Naive thymus-derived CD8-positive, alpha-beta T cell (primary cell): ENCODE measurements at regions not wholly inside any gene's neighbourhood (a gene's known extent, or its start where the extent isn't known, plus 50 kb on each side); places are given as distances from the start of the nearest gene placed in this dataset.
A peak's percentile ranks its signal among the peaks of the same experiment; 100 is the strongest.

Experiments used
- ATAC-seq, 2 donors: fragments of 150-1000 bp; cut with Tn5 transposase in 1 of 2; sonication (Bioruptor Pico), chemical (Tn5 transposase) in 1 of 2; 1 replicate in 1 of 2; 2 replicates in 1 of 2; pipeline ENCODE4 v1.10.0; 2021; ENCODE audit warnings: mild to moderate bottlenecking in 2 of 2, moderate library complexity in 2 of 2
- POLR2A ChIA-PET: fragments of 350-600 bp; sonication (Branson Sonifier 250); formaldehyde crosslinking; loops from one replicate; lab custom pipeline; 2021; ENCODE audit warnings: antibody characterized with exemption; lab: Charles Lee
- DNase-seq, 10 donors: peaks; one replicate each; pipeline versions ENCODE4 v3.0.0 to v3.0.0-alpha.2; 2020 to 2022
- H3K27ac Mint-ChIP-seq, 10 donors: one replicate each; pipeline ENCODE4 v1.8.0; 2020 to 2022; ENCODE audit warnings: mild to moderate bottlenecking in 10 of 10, mixed read lengths in 10 of 10, moderate library complexity in 4 of 10, inconsistent platforms in 1 of 10
- H3K27me3 Mint-ChIP-seq, 5 donors: one replicate each; pipeline ENCODE4 v1.8.0; 2021 to 2022; ENCODE audit warnings: mixed read lengths in 5 of 5
- H3K36me3 Mint-ChIP-seq, 3 donors: one replicate each; pipeline ENCODE4 v1.8.0; 2020 to 2022; ENCODE audit warnings: mixed read lengths in 3 of 3, mild to moderate bottlenecking in 2 of 3, inconsistent platforms in 1 of 3
- H3K4me1 Mint-ChIP-seq, 4 donors: one replicate each; pipeline ENCODE4 v1.8.0; 2021 to 2022; ENCODE audit warnings: mixed read lengths in 4 of 4
- H3K4me3 Mint-ChIP-seq, 10 donors: one replicate each; pipeline ENCODE4 v1.8.0; 2020 to 2022; ENCODE audit warnings: mild to moderate bottlenecking in 10 of 10, mixed read lengths in 10 of 10, moderate library complexity in 6 of 10, inconsistent platforms in 1 of 10
- H3K9me3 Mint-ChIP-seq, 9 donors: one replicate each; pipeline ENCODE4 v1.8.0; 2020 to 2022; ENCODE audit warnings: mixed read lengths in 9 of 9, mild to moderate bottlenecking in 3 of 9, inconsistent platforms in 1 of 9, moderate library complexity in 1 of 9

- DNase-seq: peak in 1 of 10 donors; percentile 40
- ATAC-seq: no peak
- no peak overlapping the region for H3K4me3 Mint-ChIP-seq
- POLR2A ChIA-PET: no interaction called here
- peak overlapping the region in 1 of 10 donors; percentile 11 for H3K27ac Mint-ChIP-seq
- no peaks in the 10 kb centered on the region for H3K36me3 Mint-ChIP-seq
- peaks cover 0 to 3% (median under 1%) of the 10 kb centered on the region in 4 donors for H3K4me1 Mint-ChIP-seq
- peaks cover 0 to 9% (median 0%) of the 10 kb centered on the region in 9 donors for H3K9me3 Mint-ChIP-seq
- H3K27me3 Mint-ChIP-seq: peaks cover 0 to 34% (median 17%) of the 10 kb centered on the region in 5 donors
Measured at GRCh38 chr21:45338311-45339017, 50.8 kb upstream of the POFUT2 start.

GRCh38 chr21:45339421-45340402 lies 52.0 kb upstream of the POFUT2 start:
- Mint-ChIP-seq H3K4me1 (peaks cover 0 to 3% (median under 1%) of the 10 kb centered on the region in 4 donors), H3K27me3 (peaks cover 0 to 39% (median 21%) of the 10 kb centered on the region in 5 donors), H3K36me3 (no peaks in the 10 kb centered on the region), H3K4me3 (no peak overlapping the region), H3K27ac (peak overlapping the region in 1 of 10 donors; percentile 33), H3K9me3 (peaks cover 0 to 9% (median 0%) of the 10 kb centered on the region in 9 donors)
- no peak for DNase-seq
- POLR2A ChIA-PET: no interaction called here
- no peak for ATAC-seq

- Mint-ChIP-seq H3K9me3 (peaks cover 0 to 9% (median 0%) of the 10 kb centered on the region in 9 donors), H3K27me3 (peaks cover 0 to 44% (median 24%) of the 10 kb centered on the region in 5 donors), H3K4me3 (no peak overlapping the region), H3K36me3 (no peaks in the 10 kb centered on the region), H3K27ac (peak overlapping the region in 1 of 10 donors; percentile 88), H3K4me1 (peaks cover 0 to 3% (median under 1%) of the 10 kb centered on the region in 4 donors)
- ATAC-seq (no peak), DNase-seq (no peak)
- POLR2A ChIA-PET: no interaction called here
Measured at GRCh38 chr21:45340515-45340914, 52.8 kb upstream of the POFUT2 start.

- Mint-ChIP-seq H3K27ac (no peak overlapping the region), H3K4me1 (peaks cover 0 to 3% (median under 1%) of the 10 kb centered on the region in 4 donors), H3K36me3 (no peaks in the 10 kb centered on the region), H3K4me3 (no peak overlapping the region), H3K27me3 (peaks cover 0 to 44% (median 24%) of the 10 kb centered on the region in 5 donors), H3K9me3 (peaks cover 0 to 9% (median 0%) of the 10 kb centered on the region in 9 donors)
- POLR2A ChIA-PET: no interaction called here
- ATAC-seq: no peak
- DNase-seq: no peak
Measured at GRCh38 chr21:45341261-45341660, 53.6 kb upstream of the POFUT2 start.

- no peak overlapping the region for H3K4me3 Mint-ChIP-seq
- ATAC-seq (no peak), DNase-seq (no peak)
- no peaks in the 10 kb centered on the region for H3K36me3 Mint-ChIP-seq
- H3K27me3 Mint-ChIP-seq: peaks cover 0 to 44% (median 24%) of the 10 kb centered on the region in 5 donors
- peaks cover 0 to 3% (median under 1%) of the 10 kb centered on the region in 4 donors for H3K4me1 Mint-ChIP-seq
- POLR2A ChIA-PET: no interaction called here
- peaks cover 0 to 9% (median 0%) of the 10 kb centered on the region in 9 donors for H3K9me3 Mint-ChIP-seq
- H3K27ac Mint-ChIP-seq: no peak overlapping the region
Measured at GRCh38 chr21:45341779-45342178, 54.1 kb upstream of the POFUT2 start.

GRCh38 chr21:45343891-45344290 lies 56.2 kb upstream of the POFUT2 start:
- Mint-ChIP-seq H3K36me3 (no peaks in the 10 kb centered on the region), H3K27ac (no peak overlapping the region), H3K9me3 (peaks cover 0 to 9% (median 0%) of the 10 kb centered on the region in 9 donors), H3K4me3 (no peak overlapping the region), H3K4me1 (peaks cover 0 to 3% (median under 1%) of the 10 kb centered on the region in 4 donors), H3K27me3 (peaks cover 0 to 44% (median 24%) of the 10 kb centered on the region in 5 donors)
- DNase-seq (no peak), ATAC-seq (no peak)
- POLR2A ChIA-PET: no interaction called here

- peaks cover 0 to 3% (median under 1%) of the 10 kb centered on the region in 4 donors for H3K4me1 Mint-ChIP-seq
- POLR2A ChIA-PET: no interaction called here
- DNase-seq (no peak), ATAC-seq (no peak)
- no peak overlapping the region for H3K4me3 Mint-ChIP-seq
- no peaks in the 10 kb centered on the region for H3K36me3 Mint-ChIP-seq
- peaks cover 0 to 44% (median 24%) of the 10 kb centered on the region in 5 donors for H3K27me3 Mint-ChIP-seq
- no peak overlapping the region for H3K27ac Mint-ChIP-seq
- H3K9me3 Mint-ChIP-seq: peaks cover 0 to 9% (median 0%) of the 10 kb centered on the region in 9 donors
Measured at GRCh38 chr21:45344576-45344975, 56.9 kb upstream of the POFUT2 start.

GRCh38 chr21:45347048-45347711 lies 57.8 kb upstream of the COL18A1 start:
- Mint-ChIP-seq H3K27me3 (peaks cover 3 to 23% (median 11%) of the 10 kb centered on the region in 5 donors), H3K27ac (no peak overlapping the region), H3K4me1 (no peaks in the 10 kb centered on the region), H3K36me3 (no peaks in the 10 kb centered on the region), H3K4me3 (no peak overlapping the region), H3K9me3 (no peaks in the 10 kb centered on the region)
- ATAC-seq (no peak), DNase-seq (no peak)
- POLR2A ChIA-PET: no interaction called here

- Mint-ChIP-seq H3K36me3 (no peaks in the 10 kb centered on the region), H3K27ac (no peak overlapping the region), H3K4me1 (no peaks in the 10 kb centered on the region), H3K9me3 (no peaks in the 10 kb centered on the region), H3K27me3 (peaks cover 3 to 16% (median 6%) of the 10 kb centered on the region in 5 donors), H3K4me3 (no peak overlapping the region)
- DNase-seq: peak in 1 of 10 donors; percentile 57
- POLR2A ChIA-PET: no interaction called here
- ATAC-seq: no peak
Measured at GRCh38 chr21:45347712-45348499, 57.1 kb upstream of the COL18A1 start.

- H3K4me3 Mint-ChIP-seq: no peak overlapping the region
- H3K4me1 Mint-ChIP-seq: no peaks in the 10 kb centered on the region
- no peaks in the 10 kb centered on the region for H3K9me3 Mint-ChIP-seq
- ATAC-seq (no peak), DNase-seq (peak in 1 of 10 donors; percentile 44)
- peaks cover 3 to 9% (median 6%) of the 10 kb centered on the region in 5 donors for H3K27me3 Mint-ChIP-seq
- H3K27ac Mint-ChIP-seq: no peak overlapping the region
- no peaks in the 10 kb centered on the region for H3K36me3 Mint-ChIP-seq
- POLR2A ChIA-PET: no interaction called here
Measured at GRCh38 chr21:45348591-45349327, 56.2 kb upstream of the COL18A1 start.

- H3K4me1 Mint-ChIP-seq: peaks cover 0 to 5% (median under 1%) of the 10 kb centered on the region in 4 donors
- no peaks in the 10 kb centered on the region for H3K9me3 Mint-ChIP-seq
- POLR2A ChIA-PET: no interaction called here
- peak overlapping the region in 3 of 10 donors; percentile 19 to 52 (median 35) for H3K27ac Mint-ChIP-seq
- H3K4me3 Mint-ChIP-seq: no peak overlapping the region
- ATAC-seq (no peak), DNase-seq (peak in 1 of 10 donors; percentile 4)
- no peaks in the 10 kb centered on the region for H3K36me3 Mint-ChIP-seq
- H3K27me3 Mint-ChIP-seq: peaks cover 3 to 8% (median 3%) of the 10 kb centered on the region in 5 donors
Measured at GRCh38 chr21:45350206-45350854, 54.6 kb upstream of the COL18A1 start.
